ENCODE measurements at regions not wholly inside any gene's neighbourhood (a gene's known extent, or its start where the extent isn't known, plus 50 kb on each side); places are given as distances from the start of the nearest gene placed in this dataset.

GRCh38 chr2:8626572-8626971, 55.3 kb upstream of the ID2 start:
- H3K27me3 Mint-ChIP-seq: peaks cover 14 to 24% (median 14%) of the 10 kb centered on the region in 3 donors
- H3K27ac Mint-ChIP-seq: no peak overlapping the region
- H3K4me1 Mint-ChIP-seq: peaks cover 9 to 17% (median 12%) of the 10 kb centered on the region in 3 donors
- no peak for ATAC-seq (ENCODE audit: low read depth in 2 of 2)
- H3K4me3 Mint-ChIP-seq: no peak overlapping the region
- H3K36me3 Mint-ChIP-seq: no peaks in the 10 kb centered on the region
- no peaks in the 10 kb centered on the region for H3K9me3 Mint-ChIP-seq
- DNase-seq: no peak

GRCh38 chr2:8627019-8627691, 54.7 kb upstream of the ID2 start:
- ATAC-seq (ENCODE audit: low read depth in 2 of 2): no peak
- H3K4me1 Mint-ChIP-seq: peaks cover 11 to 23% (median 15%) of the 10 kb centered on the region in 3 donors
- H3K4me3 Mint-ChIP-seq: no peak overlapping the region
- DNase-seq: no peak
- no peaks in the 10 kb centered on the region for H3K9me3 Mint-ChIP-seq
- peaks cover 14 to 24% (median 14%) of the 10 kb centered on the region in 3 donors for H3K27me3 Mint-ChIP-seq
- H3K36me3 Mint-ChIP-seq: no peaks in the 10 kb centered on the region
- H3K27ac Mint-ChIP-seq: no peak overlapping the region

- H3K36me3 Mint-ChIP-seq: no peaks in the 10 kb centered on the region
- ATAC-seq (ENCODE audit: low read depth in 2 of 2) (no peak), DNase-seq (no peak)
- H3K4me1 Mint-ChIP-seq: peaks cover 11 to 23% (median 16%) of the 10 kb centered on the region in 3 donors
- H3K9me3 Mint-ChIP-seq: no peaks in the 10 kb centered on the region
- H3K27ac Mint-ChIP-seq: no peak overlapping the region
- H3K27me3 Mint-ChIP-seq: peaks cover 11 to 19% (median 14%) of the 10 kb centered on the region in 3 donors
- H3K4me3 Mint-ChIP-seq: no peak overlapping the region
Measured at GRCh38 chr2:8627692-8628085, 54.2 kb upstream of the ID2 start.

DNA sequence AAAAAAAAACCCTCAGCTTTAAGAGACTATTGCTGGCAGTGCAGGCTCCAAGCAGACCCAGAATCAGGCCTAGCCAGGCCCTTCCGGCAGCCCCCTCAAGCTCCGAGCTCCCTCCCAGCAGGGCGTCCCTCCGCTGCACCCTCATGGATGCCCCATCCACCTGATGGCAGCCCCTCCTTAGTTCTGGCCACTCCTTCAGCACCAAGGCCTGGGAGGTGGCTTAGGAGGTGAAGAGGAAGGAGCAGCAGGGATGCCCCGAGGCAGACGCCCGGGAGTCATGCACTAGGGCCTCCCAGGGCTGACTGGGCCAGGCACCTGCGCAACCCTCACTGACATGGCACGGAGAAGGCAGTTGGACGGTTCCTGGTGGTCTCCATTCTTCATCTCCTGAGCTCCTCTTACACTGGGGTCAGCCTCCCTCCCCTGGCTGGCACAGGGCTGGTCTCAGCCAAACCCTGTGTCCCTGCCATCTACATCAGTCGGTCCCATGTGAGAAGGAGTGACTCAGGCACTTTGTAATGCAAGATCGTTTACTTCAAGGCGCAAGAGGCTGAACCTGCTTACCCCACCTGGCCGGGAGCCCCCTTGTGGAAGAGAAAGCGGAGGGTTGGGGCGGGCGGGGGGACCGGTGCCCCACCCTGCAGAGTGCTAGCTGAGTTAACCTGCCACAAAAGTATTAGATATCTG, 53.5 kb upstream of the ID2 start:
- Mint-ChIP-seq H3K4me1 (peaks cover 6 to 23% (median 11%) of the 10 kb centered on the region in 3 donors), H3K27me3 (peaks cover 4 to 13% (median 8%) of the 10 kb centered on the region in 3 donors), H3K27ac (no peak overlapping the region), H3K9me3 (no peaks in the 10 kb centered on the region), H3K36me3 (no peaks in the 10 kb centered on the region), H3K4me3 (no peak overlapping the region)
- no peak for DNase-seq
- no peak for ATAC-seq (ENCODE audit: low read depth in 2 of 2)

DNA sequence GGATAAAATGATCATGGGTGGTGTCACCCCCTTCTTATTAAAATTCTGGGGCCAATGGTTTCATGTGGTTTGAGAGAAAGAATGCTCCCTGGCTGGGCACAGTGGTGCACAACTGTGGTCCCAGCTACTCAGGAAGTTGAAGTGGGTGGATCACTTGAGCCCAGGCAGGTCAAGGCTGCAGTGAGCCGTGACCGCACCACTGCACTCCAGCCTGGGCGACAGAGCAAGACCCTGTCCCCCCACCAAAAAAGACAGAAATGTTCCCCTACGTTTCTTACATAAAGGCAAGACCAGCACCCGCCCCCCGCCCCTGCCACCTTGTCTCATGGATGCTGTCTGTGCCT, 53.0 kb upstream of the ID2 start:
- DNase-seq (no peak), ATAC-seq (ENCODE audit: low read depth in 2 of 2) (no peak)
- Mint-ChIP-seq H3K36me3 (no peaks in the 10 kb centered on the region), H3K27me3 (peaks cover 0 to 11% (median 8%) of the 10 kb centered on the region in 3 donors), H3K27ac (peak overlapping the region in 1 of 6 donors; percentile 73), H3K4me1 (peaks cover 6 to 23% (median 11%) of the 10 kb centered on the region in 3 donors), H3K9me3 (no peaks in the 10 kb centered on the region), H3K4me3 (no peak overlapping the region)

DNA sequence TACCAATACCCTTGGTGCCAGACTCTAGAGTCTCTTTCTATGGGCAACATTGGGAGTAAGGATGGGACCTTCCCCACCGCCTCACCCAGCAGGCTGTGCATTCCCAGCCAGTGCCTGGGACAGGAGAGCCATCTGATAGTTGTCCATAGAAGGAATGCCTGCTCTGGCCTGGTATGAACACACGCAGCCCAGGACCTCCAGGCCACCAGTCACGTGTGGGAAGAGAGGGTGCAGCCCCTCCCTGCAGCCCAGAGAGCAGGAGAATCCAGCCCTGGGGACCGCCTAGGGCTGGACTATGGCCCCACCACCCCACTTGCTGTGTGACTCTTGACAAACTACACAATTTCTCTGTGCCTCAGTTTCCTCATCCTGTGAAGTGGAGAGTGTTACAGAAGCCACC, 52.5 kb upstream of the ID2 start:
- Mint-ChIP-seq H3K4me1 (peaks cover 6 to 23% (median 11%) of the 10 kb centered on the region in 3 donors), H3K9me3 (no peaks in the 10 kb centered on the region), H3K27ac (no peak overlapping the region), H3K27me3 (peaks cover 0 to 17% (median 8%) of the 10 kb centered on the region in 3 donors), H3K4me3 (no peak overlapping the region), H3K36me3 (no peaks in the 10 kb centered on the region)
- no peak for ATAC-seq (ENCODE audit: low read depth in 2 of 2)
- DNase-seq: no peak

DNA sequence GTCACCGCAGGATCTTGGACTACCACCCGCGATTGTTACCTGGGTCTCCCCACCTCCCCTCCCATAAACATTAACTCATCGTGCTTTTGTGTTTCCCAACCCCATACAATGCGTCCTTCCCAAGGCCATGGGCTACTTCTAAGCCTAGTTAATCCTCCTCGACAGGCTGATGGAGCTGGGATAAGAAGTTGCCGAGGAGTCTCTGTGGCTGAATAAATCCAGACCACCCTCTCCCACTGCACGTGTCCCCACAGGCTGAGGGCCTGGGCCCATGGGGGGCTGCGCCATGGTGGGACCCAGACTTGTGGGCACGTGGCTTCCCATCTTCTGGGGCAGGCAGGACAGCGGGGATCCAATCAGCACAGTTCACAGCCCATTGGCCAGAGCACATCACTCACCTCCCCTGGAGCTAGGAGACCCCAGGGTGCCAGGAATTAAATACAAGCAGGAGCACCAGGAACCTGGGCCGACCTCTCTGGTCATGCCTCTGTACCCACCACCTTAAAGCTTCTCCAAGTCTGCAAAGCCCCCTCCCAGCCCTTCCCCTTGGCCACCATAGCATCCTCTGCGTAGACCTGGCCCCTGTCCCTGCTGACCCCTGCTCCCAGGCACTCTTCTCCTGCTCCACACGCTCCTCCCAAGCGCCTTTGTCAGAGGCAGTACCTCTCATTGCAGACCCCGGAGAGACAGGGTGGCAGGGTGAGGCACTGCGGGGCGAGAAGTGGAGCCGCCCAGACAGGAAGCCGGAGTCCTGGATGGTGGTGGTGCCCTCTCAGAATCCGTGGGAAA, 51.0 kb upstream of the ID2 start:
- no peak overlapping the region for H3K4me3 Mint-ChIP-seq
- ATAC-seq (ENCODE audit: low read depth in 2 of 2) (no peak), DNase-seq (no peak)
- peaks cover 6 to 21% (median 11%) of the 10 kb centered on the region in 3 donors for H3K4me1 Mint-ChIP-seq
- no peaks in the 10 kb centered on the region for H3K36me3 Mint-ChIP-seq
- H3K9me3 Mint-ChIP-seq: peaks cover 0 to 1% (median 0%) of the 10 kb centered on the region in 7 donors
- peak overlapping the region in 1 of 6 donors; percentile 42 for H3K27ac Mint-ChIP-seq
- peaks cover 0 to 24% (median 9%) of the 10 kb centered on the region in 3 donors for H3K27me3 Mint-ChIP-seq

DNA sequence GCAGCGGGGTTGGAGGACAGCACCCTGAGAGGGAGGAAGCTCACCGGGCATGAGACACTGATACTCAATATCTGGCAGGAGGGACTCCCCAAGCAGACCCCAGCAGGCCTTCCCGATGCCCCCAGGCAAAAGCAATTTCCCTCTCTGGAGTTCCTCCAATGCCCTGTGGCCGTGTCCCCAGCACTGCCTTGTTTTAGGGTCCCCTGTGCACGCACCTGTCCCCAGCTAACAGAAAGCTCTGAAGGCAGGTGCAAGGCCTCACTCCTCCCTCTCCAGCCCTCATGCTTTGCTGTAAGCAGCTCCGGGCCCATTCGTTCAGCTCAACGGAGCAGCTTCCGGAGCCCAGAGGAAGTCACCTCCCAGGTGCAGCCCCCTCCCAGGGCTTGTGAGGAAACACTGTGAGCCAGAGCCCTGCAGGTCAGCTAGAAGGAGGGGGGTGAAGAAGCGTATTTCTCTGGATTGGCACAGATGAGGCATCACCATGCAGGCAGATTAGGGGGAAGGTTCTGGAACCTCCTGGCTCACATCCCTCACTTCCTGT, 50.3 kb upstream of the ID2 start:
- peak overlapping the region in 1 of 6 donors; percentile 48 for H3K27ac Mint-ChIP-seq
- DNase-seq (peak; percentile 31), ATAC-seq (ENCODE audit: low read depth in 2 of 2) (peak; percentile 43 to 72)
- peaks cover 6 to 21% (median 11%) of the 10 kb centered on the region in 3 donors for H3K4me1 Mint-ChIP-seq
- H3K27me3 Mint-ChIP-seq: peaks cover under 1 to 22% (median 9%) of the 10 kb centered on the region in 3 donors
- H3K9me3 Mint-ChIP-seq: peaks cover 0 to 2% (median 0%) of the 10 kb centered on the region in 7 donors
- H3K36me3 Mint-ChIP-seq: no peaks in the 10 kb centered on the region
- H3K4me3 Mint-ChIP-seq: peak overlapping the region in 2 of 8 donors; percentile 3 to 70
